ENCODE measurements at regions not wholly inside any gene's neighbourhood (a gene's known extent, or its start where the extent isn't known, plus 50 kb on each side); places are given as distances from the start of the nearest gene placed in this dataset.

DNA sequence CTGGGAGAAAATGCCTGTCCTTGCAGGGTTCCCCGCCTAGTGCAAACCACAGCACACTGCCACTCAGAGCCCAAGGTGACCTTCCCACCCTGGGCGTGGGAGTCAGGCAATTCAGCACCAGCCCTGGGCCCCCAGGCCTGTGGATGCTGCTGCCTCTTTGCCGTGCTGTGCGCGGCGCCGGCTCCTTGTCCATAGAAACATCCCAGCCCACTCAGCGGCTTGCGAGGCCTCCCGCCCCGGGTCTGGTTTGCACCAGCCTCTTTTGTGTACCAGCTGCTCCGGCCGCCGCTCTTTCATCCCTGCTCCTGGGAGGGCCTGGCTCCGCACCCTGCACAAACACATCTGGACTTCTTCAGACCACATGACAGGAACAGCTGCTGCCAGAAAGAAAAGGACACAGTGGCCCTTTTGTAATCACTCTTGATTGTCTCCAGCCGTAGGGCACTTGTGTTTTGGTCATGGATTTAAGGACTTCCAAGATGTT, 75.4 kb upstream of the SDK2 start:
- Histone ChIP-seq H3K27ac (ENCODE audit: low read length) (no peak overlapping the region), H3K9ac (ENCODE audit: low read length) (peak overlapping the region; percentile 5), H3K4me3 (ENCODE audit: low read length) (no peak overlapping the region)

DNA sequence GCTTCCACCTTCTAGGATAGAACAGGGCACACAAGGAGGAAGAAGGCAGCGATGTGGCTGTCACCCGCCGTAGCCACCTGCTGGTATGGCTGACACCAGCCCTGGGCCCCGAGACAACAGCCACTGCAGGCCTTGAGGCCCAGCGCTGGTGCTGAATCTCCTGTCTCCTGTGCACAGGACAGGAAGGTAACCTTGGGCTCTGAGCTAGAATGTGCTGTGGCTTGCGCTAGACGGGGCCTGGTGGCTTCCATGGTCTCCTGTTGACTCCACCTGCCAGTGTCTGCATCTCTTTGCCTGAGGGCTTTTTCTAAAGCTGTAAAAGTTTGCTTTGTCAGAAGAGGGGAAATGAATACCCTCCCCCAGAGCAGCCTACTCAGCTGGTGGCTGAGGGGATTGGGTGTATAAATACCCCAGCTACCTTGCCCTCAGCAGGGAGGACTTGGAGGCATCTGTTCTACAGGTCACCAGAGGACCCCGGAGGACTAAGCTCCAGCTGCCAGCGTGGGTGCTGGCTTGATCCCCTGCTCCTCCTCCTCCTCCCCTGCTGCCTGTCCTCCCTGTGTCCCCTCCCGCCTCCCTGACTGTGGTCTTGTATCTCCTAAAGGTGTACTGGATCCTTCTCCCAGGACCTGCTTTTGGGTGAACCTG, 76.1 kb upstream of the SDK2 start:
- no peaks in the 10 kb centered on the region for H3K9me3 ChIP-seq (ENCODE audit: low read length)
- H3K36me3 ChIP-seq (ENCODE audit: insufficient read depth, low read length) = no peaks in the 10 kb centered on the region
- H3K9ac ChIP-seq (ENCODE audit: low read length) = no peak overlapping the region
- no peak overlapping the region for H3K4me3 ChIP-seq (ENCODE audit: low read length)
- no peaks in the 10 kb centered on the region for H3F3A ChIP-seq (ENCODE audit: insufficient read depth, low read length, poor library complexity, severe bottlenecking)
- H4K20me1 ChIP-seq (ENCODE audit: insufficient read depth) = no peaks in the 10 kb centered on the region
- H3K27me3 ChIP-seq (ENCODE audit: insufficient read depth, low read depth, low read length) = no peaks in the 10 kb centered on the region
- TF ChIP-seq TAF1 (IDR thresholded peaks at IDR 0.05; ENCODE audit: low read depth) = no peak
- TF ChIP-seq MXI1 (conservative IDR thresholded peaks at IDR 0.05; ENCODE audit: poor library complexity, severe bottlenecking) = no peak
- TF ChIP-seq RAD21 (conservative IDR thresholded peaks at IDR 0.05) = no peak
- no peak for TF ChIP-seq SMC3 (conservative IDR thresholded peaks at IDR 0.05; ENCODE audit: poor library complexity)
- no peak for TF ChIP-seq EZH2 (IDR thresholded peaks at IDR 0.05; ENCODE audit: borderline replicate concordance, insufficient read depth, low read length, poor library complexity, severe bottlenecking)
- TF ChIP-seq, protein P1, sequence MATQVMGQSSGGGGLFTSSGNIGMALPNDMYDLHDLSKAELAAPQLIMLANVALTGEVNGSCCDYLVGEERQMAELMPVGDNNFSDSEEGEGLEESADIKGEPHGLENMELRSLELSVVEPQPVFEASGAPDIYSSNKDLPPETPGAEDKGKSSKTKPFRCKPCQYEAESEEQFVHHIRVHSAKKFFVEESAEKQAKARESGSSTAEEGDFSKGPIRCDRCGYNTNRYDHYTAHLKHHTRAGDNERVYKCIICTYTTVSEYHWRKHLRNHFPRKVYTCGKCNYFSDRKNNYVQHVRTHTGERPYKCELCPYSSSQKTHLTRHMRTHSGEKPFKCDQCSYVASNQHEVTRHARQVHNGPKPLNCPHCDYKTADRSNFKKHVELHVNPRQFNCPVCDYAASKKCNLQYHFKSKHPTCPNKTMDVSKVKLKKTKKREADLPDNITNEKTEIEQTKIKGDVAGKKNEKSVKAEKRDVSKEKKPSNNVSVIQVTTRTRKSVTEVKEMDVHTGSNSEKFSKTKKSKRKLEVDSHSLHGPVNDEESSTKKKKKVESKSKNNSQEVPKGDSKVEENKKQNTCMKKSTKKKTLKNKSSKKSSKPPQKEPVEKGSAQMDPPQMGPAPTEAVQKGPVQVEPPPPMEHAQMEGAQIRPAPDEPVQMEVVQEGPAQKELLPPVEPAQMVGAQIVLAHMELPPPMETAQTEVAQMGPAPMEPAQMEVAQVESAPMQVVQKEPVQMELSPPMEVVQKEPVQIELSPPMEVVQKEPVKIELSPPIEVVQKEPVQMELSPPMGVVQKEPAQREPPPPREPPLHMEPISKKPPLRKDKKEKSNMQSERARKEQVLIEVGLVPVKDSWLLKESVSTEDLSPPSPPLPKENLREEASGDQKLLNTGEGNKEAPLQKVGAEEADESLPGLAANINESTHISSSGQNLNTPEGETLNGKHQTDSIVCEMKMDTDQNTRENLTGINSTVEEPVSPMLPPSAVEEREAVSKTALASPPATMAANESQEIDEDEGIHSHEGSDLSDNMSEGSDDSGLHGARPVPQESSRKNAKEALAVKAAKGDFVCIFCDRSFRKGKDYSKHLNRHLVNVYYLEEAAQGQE (IDR thresholded peaks at IDR 0.05; ENCODE audit: borderline replicate concordance) = no peak
- no peak for TF ChIP-seq EP300 (conservative IDR thresholded peaks at IDR 0.05; ENCODE audit: poor library complexity, severe bottlenecking)
- no peak for TF ChIP-seq POLR2AphosphoS5 (IDR thresholded peaks at IDR 0.05)
- no peaks in the 10 kb centered on the region for H3K9me2 ChIP-seq (ENCODE audit: insufficient read depth, low read length)
- H2AFZ ChIP-seq (ENCODE audit: low read depth, low read length) = no peak overlapping the region
- H3K4me2 ChIP-seq (ENCODE audit: low read length) = no peak overlapping the region
- no peaks in the 10 kb centered on the region for H3K79me2 ChIP-seq (replicated peaks; ENCODE audit: insufficient read depth, low read length)
- H3K27ac ChIP-seq (ENCODE audit: low read length) = no peak overlapping the region

More for the DNA sequence above, 75.4 kb upstream of the SDK2 start:
- Histone ChIP-seq H3K9me3 (ENCODE audit: low read length) (no peaks in the 10 kb centered on the region), H3K4me2 (ENCODE audit: low read length) (no peak overlapping the region), H3K27me3 (ENCODE audit: insufficient read depth, low read depth, low read length) (no peaks in the 10 kb centered on the region), H3K36me3 (ENCODE audit: insufficient read depth, low read length) (no peaks in the 10 kb centered on the region), H3F3A (ENCODE audit: insufficient read depth, low read length, poor library complexity, severe bottlenecking) (no peaks in the 10 kb centered on the region), H2AFZ (ENCODE audit: low read depth, low read length) (no peak overlapping the region), H4K20me1 (ENCODE audit: insufficient read depth) (no peaks in the 10 kb centered on the region), H3K79me2 (replicated peaks; ENCODE audit: insufficient read depth, low read length) (no peaks in the 10 kb centered on the region), H3K9me2 (ENCODE audit: insufficient read depth, low read length) (no peaks in the 10 kb centered on the region)
- TF ChIP-seq POLR2AphosphoS5 (IDR thresholded peaks at IDR 0.05) (no peak), RAD21 (conservative IDR thresholded peaks at IDR 0.05) (no peak), TAF1 (IDR thresholded peaks at IDR 0.05; ENCODE audit: low read depth) (no peak)
- TF ChIP-seq, protein P1 (IDR thresholded peaks at IDR 0.05; ENCODE audit: borderline replicate concordance) = no peak

Data from neural cell (in vitro differentiated cells).